GM11168 (cell line): ENCODE measurements at regions not wholly inside any gene's neighbourhood (a gene's known extent, or its start where the extent isn't known, plus 50 kb on each side); places are given as distances from the start of the nearest gene placed in this dataset.
"Not testable (repeated sequence)": the region's sequence is repeated elsewhere in the genome, so short reads cannot be mapped to it uniquely, and the experiment has no call there.

Source experiments
- in situ Hi-C: fragments of 300-500 bp; cut with MboI; formaldehyde crosslinking; loops from one replicate; pipeline ENCODE4 v1.12.0; 2022; ENCODE audit warnings: low sequenced_read_pairs; ENCODE audit not compliant: unreplicated experiment

DNA sequence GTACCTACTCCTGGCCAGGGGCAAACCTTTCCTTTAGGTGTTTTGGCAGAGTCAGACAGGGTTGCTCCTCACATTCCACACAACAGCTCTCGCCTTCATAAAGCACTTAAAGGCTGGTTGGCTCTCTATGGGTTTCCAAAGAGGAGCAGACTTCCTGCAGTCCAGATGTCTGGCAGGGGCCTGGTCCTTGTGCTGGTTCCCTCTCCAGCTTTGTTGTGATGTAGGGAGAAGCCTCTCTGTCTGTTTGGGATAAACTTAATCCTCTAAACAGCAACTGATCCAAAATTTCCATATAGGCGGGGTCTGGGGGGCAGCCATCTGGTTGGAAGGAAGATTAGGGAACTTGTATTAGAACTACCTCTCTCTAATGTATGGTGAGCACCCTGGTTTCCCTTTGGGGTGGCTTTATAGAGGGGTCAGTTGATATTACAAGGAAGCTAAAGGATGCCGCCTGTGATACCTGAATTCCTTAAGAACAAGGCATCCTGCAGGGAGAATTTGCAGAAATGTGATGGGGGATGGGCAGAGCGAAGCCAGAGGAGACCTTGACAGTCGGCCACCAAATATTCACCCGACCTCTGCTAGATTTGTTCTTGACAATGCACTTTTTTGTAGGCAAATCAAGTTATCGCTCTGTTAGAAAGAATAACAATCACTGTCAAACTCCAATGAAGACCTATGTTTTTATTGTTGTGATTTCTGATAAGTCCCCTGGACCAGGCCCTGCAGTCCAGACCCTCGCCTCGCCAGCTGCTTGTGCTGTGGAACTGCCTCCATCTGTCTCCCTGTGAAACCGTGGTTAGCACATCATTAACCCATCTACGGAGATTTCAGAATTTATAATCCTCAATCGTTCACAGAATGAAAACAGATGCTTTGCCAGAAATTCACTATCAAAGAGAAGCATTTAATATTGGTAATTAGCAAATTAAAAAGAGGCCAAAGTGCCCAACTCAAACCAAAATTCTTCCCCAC is 94.0 kb upstream of the RALGAPA2 start:
- in situ Hi-C loops = no loop called here

DNA sequence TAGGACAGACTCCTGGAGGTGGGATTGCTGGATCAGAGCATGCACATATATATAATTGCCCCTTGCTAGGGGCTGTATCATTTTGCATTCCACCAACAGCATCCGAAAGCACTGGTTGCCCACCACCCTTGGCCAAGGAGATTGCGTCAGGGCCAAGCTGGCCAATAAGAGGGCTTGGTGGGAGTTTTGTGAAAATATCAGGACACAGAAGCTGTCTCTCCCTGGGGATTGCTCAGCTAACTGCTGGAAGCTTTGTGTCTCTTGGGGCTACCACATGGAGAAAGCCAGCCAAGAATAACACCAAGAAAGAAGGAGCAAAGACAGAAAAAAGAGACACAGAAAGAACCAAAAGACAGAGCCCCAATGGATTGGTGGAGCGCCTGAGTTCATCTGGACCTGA is 90.6 kb upstream of the RALGAPA2 start:
- in situ Hi-C loops = no loop called here

DNA sequence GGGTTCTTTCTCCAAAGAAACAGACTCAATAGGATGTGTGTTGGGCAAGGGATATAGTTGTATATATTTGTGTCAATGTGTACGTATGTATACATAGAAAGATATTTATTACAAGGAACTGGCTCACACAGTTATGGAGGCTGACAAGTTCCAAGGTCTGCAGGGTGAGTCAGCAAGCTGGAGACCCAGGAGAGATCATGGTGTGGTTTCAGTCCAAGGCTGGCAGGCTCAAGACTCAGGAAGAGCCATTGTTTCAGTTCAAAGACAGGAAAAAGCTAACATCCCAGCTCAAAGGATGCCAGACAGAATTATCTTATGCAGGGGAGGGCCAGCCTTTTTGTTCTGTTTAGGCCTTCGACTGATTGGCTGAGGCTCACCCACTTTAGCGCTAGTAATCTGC is 89.9 kb upstream of the RALGAPA2 start:
- in situ Hi-C loops = no loop called here

DNA sequence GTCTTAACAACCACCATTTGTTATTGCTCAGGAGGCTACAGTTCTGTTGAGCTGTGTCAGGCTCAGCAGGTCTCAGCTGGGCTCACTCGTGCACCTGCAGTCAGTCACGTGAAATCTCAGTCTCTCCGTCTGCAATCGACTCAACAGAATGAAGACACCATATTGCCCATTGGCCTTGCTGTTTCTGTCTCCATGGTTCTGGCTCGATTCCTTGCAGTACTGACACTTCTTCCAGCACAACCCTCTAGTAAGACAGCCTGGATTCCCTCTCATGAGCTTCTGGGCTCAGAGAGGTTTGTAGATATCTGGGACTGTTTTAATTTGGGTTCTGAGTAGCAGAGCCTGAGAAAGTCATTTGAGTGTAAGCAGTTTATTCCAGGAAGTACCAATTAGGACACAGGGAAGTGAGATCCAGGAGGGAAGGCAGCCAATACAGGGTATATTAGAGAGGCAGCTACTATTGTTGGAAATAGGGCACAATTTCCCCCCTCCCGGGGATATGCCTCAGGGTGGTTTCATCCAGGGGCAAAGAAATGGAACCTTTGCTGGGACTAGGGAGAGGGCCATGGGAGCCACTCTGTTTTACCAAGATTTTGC is 87.4 kb upstream of the RALGAPA2 start:
- in situ Hi-C loops = no loop called here

DNA sequence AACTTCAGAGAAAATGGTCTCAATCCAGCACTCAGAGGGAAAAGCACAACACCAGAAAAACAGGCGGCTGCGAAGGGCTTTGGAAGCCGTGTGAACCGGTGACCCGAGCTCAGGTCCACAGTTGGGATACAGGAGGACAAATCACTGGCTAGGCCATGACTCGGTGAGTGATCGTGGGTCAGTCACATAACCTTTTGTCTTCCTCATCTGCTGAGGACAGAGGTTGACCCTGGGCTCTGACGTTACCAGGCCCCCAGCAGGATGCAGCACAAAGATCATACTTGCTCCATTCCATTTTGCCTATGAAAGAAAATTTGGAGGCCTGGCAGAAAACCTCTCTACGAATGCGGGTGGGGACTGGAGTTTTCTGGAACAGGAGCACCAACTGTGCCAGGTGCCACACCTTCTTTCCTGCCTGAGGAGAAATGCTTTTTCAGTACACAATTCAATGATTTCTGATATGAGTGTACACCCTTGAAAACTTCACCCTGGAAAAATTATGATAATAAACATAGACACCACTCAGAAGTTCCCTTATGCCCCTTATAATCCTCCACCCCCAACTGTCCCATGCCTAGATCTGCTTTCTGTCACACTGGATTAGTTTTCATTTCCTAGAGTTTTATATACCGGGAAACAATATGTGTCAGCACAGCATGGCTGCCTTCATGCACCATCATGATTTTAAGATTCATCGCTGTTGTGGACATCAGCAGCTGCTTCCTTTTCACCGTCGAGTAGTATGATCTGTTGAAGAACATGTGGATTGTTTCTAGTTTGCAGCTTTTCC is 85.3 kb upstream of the RALGAPA2 start:
- in situ Hi-C loops = no loop called here

DNA sequence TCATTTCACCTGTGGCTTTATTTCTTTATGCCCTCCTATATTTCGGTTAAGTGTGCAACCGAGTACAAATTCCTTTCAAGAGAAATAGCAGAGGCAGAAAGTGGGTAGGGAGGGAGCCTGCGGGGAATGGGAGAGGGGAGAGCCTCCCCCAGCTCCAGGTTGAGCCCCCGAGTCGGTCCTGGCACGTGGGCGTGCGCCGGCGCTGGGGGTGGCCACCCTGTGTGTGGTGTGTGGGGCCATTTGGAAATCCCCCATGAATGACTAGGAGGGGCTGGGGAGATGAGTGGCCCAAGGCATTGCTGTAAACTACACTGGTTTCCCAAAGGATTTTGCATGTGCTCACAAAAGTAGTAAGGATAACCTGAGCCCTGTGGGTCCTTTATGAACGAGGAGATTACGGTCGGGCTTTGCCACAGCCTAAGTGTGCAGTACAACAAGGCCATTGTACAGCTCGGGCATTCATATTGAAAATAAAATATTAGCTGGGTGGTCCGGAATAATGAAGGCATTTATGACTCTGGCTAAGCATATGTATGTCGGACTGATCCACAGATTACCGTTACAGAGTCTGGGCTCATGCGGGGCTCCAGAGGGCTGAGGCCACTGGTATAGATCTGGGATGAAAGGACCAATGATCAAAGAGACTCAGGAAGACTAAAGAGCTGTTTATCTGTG is 84.5 kb upstream of the RALGAPA2 start:
- in situ Hi-C loops = no loop called here

DNA sequence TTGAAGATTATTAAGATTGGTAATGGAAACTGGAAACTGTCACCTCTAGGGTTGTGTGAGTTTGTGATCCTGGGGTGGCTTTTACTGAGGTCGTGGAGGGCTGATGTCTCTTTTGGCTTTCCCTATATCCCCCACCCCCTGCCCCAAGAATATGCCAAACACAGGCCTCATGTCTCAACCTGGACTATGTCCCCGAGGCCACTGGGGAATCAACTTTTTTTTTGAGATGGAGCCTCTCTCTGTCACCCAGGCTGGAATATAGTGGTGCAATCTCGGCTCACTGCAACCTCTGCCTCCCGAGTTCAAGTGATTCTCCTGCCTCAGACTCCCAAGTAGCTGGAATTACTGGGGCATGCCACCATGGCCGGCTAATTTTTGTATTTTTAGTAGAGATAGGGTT is 83.3 kb upstream of the RALGAPA2 start:
- in situ Hi-C loops = no loop called here

DNA sequence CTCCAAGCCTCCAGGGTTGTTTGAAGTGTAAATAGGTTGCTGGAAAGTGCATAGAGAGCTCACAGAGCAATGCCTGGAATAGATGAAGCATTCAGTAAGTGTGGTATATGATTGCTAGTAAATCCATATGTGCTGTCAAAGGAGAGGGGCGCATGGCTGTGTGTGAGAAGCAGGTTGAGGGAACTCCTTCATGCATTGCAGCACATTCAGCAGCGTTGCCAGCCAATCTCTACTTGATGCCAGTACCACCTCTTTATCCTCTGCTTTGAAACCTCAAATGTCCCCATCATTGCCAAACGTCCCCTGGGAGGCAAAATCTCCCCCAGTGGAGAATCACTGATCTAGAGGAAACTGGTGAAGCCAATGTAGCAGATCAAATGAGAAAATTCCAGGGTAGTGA is 82.7 kb upstream of the RALGAPA2 start:
- in situ Hi-C loops = no loop called here

DNA sequence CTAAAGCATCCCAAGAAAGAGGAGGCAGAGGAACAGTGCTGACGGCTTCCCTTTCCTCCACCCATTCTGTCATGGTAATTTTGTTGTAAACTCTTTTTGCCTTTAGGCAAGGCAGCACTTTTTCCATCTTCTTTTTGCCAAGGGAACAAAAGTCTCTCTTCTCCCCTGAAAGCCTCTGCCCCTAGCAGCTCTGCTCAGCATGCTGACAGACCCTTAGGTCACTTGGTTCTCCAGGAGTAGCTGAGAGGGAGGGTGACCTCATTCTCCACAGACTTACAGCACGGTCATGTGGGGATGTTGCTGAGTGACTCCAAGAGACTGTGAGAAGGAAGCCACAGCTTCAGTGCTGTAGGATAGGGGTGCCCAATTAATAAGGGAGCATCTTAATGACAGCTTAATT is 81.1 kb upstream of the RALGAPA2 start:
- in situ Hi-C loops = no loop called here

DNA sequence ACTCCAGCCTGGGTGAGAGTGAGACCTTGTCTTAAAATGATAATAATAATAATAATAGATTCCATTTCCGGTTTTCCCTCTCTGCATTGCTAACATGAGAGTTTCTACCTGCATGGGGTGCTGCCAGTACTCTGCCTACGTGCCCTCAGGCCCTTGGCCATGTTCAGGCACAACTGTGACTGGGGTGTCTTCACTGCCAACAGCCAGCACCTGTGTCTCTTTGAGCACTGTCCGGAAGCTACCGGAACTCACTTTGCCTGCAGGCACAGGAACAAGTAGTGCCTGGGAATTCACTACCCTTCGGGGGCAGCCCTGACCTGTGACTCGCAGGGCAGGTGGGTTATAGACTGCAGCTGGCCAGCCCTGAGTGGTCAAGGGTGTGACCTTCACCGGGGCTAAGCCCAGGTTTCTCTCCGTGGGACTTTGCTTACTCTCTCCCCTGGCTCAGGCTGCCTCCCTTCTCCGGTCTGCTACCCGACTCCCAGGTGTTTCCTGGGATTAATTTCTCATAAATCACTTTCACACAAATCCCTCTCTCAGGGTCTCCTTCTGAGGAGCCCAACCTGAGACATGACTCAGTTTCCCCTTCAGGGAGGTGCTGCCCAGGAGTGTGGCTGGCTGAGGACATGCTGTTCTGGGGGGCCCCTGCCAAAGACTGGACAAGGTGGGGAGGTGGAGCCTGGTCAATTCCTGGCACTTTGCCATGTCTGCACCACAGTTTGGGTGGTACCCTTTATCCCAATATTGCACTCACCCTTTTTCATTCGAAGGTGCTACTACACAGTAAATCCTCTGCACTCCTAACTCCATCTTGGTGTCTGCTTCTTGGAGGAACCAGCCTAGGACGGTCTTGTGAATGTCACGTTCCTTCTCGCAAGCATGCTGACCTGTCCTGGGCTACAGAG is 79.5 kb upstream of the RALGAPA2 start:
- in situ Hi-C loops = no loop called here

DNA sequence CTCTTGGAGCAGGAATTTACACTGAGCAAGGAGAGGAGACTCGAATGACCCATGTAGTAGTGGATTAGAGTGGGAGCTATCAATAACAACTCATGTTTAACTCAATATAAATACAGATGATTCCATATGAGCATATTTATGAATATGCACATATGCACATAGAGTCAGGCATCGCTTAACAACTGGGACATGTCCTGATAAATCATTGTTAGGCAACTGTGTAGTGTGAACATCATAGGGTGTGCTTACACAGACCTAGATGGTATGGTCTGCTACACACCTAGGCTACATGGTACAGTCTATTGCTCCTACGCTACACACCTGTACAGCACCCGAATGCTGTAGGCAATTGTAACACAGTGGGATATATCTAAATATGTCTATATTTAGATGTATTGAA is 75.9 kb upstream of the RALGAPA2 start:
- in situ Hi-C loops = no loop called here

DNA sequence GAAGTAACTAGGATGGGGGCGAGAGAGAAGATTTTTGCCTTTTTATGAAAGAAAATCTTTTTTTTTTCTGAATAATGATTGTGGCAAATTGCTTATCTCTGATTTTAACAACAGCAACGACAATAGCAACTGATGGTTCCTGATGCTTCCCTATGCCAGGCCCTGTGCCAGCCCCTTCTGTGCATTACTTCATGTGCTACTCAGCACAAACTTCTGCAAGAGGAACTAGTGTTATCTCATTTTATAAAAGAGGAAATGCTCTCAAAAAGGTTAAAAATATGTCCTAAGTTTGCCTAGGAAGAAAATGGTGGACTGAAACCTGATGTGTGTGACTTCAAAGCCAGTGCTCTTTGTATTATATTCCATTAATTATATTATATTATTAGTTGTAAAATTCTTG is 74.0 kb upstream of the RALGAPA2 start:
- in situ Hi-C loops = no loop called here

DNA sequence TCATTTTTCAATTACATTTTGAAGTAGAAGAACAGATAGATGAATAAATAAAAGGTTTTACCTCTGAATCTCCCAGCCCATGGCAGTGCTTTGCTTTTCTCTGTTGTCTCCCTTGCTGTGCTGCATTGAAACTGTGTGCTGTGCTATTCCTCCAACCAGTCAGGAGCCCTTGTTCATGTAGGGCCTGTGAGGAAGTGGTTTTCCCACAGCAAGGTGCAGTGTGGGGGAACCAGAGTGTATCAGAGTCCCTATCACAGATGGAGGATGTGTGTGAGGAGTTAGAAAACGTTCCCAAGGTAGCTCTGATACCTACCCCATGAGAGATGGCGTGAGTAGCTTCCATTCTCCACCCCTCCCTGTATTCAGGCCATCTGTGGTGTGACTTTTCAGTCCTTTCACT is 72.8 kb upstream of the RALGAPA2 start:
- in situ Hi-C loops = no loop called here

DNA sequence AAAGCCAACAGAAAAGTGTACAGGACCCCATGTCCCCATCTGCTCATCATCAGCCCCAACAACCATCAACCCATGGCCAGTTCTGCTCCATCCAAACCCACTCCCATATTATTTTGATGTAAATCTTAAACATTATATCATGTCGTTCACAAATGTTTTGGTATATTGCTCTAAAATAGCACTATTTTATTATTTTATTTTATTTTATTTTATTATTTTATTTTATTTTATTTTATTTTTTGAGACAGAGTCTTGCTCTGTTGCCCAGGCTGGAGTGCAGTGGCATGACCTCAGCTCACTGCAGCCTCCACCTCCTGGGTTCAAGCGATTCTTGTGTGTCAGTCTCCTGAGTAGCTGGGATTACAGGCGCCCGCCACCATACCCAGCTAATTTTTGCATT is 72.0 kb upstream of the RALGAPA2 start:
- in situ Hi-C loops = not testable (repeated sequence)

DNA sequence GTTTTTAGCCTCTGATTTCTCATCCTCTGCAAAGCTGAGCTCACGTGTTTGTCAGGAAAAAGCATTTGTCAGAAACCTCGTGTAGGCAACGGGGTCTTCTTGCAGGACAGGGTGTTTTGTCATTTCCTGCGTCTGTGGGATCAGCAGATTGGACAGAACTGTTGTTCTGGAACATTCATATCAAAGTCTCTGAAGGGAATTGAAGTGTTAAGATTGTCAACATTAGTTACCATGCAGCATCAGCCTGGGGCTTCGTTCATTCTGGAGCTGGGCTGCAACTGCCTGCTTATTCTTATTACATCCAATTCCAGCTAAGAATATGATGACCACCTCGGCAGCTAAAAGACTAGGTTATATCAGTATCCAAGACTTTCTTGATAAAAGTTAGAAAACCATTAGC is 71.0 kb upstream of the RALGAPA2 start:
- in situ Hi-C loops = no loop called here

DNA sequence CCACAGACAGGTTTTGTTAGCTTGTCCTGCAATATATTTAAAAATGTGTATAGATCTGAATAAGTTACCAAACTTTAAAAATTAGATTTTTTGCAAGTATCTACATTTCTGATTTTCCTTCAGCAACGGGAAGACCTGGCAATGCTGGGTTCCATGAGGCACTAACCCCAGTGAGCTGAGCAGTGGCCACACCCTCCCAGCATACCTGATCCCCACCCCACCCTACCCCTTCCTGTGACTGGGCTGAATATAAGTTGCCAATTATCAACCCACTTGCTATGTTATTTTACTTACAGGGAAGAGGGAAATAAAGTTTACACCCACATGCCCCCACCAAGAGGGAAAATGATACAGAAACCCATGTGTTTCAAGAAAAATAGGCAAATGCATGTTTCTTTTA is 70.3 kb upstream of the RALGAPA2 start:
- in situ Hi-C loops = no loop called here

DNA sequence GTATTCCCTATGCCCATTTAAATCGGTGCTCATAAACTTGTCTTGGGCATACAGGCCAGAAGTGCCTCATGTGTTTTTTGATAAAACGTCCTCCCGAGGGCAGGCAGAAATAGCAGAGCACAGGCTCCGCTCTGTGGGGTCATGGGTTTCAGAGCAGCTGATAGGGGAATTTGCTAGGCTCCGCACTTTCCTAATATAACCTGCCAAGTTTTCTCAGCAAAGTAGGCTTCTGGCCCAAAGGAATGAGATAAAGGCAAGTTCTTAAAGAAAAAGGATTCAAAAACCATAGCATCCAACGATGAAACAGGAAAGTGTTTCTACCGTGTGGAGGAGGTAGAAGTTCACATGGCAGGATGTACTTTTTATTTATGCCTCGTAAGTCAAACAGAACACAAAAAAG is 69.8 kb upstream of the RALGAPA2 start:
- in situ Hi-C loops = no loop called here

DNA sequence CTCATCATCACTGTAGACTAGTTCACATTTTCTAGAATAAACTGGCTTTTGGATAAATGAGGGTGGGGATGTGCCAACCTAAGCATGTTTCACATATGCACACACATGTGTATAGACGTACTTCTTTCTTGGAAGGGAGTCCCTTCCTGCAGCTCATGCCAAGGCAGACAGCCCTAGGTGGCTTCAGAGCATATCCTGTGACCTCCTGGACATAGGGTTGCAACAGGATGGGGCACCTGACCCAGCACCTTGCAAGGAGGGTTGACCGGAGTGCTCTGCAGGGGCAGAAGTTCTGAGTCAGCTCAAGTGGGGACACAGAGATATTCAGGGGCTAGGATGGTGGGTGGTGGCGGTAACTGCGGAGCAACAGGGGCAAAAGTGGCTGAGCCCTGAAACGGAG is 68.6 kb upstream of the RALGAPA2 start:
- in situ Hi-C loops = no loop called here

DNA sequence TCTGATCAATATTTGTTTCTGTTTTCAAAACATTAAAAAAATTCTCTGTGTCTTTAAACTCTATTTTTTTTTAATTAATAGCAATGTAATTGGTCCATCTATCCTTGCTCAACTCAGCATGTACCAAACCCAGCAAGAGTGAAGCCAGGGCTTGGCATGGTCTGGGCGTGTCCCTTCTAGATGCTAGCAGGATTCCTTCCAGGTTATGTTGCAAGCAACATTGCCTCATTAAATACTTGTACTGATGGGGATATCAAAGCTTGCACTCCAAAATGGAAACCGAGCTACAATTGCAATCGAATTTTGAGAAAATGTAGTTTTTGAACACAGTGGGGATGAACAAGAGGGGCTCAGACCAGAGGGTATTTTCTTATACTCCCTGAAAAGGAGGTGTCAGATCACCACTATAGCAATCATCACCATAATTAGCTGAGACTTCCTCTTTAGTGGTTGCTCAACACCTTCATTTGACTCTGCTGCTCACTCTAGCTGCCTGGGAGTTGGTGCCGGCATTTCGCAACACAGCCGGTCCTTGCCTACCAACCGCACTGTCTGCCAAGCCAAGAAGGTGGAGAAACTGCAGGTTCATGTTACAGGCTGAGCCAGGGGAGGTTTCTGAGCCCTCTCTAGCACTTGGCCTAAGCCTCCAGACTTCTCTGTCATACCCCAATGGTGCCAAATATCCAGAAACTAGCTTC is 67.8 kb upstream of the RALGAPA2 start:
- in situ Hi-C loops = no loop called here
